ENCODE measurements at regions not wholly inside any gene's neighbourhood (a gene's known extent, or its start where the extent isn't known, plus 50 kb on each side); places are given as distances from the start of the nearest gene placed in this dataset.
"Not testable (repeated sequence)": the region's sequence is repeated elsewhere in the genome, so short reads cannot be mapped to it uniquely, and the experiment has no call there.

- intact Hi-C loops (cut with micrococcal nuclease), result no loop called here
Measured at GRCh38 chr5:143635888-143636287, 176.1 kb upstream of the HMHB1 start.

- intact Hi-C loops (cut with micrococcal nuclease), result no loop called here
Measured at GRCh38 chr5:143635146-143635752, 176.7 kb upstream of the HMHB1 start.

- intact Hi-C loops (cut with micrococcal nuclease), result no loop called here
Measured at GRCh38 chr5:143634689-143635088, 177.3 kb upstream of the HMHB1 start.

- intact Hi-C loops (cut with micrococcal nuclease), result no loop called here
Measured at GRCh38 chr5:143629871-143630659, 181.9 kb upstream of the HMHB1 start.

- intact Hi-C loops (cut with micrococcal nuclease), result not testable (repeated sequence)
Measured at GRCh38 chr5:143625048-143625447, 186.9 kb upstream of the HMHB1 start.

- intact Hi-C loops (cut with micrococcal nuclease), result no loop called here
Measured at GRCh38 chr5:143624465-143624864, 187.5 kb upstream of the HMHB1 start.

- intact Hi-C loops (cut with micrococcal nuclease), result no loop called here
Measured at GRCh38 chr5:143619040-143619439, 192.9 kb upstream of the HMHB1 start.

- intact Hi-C loops (cut with micrococcal nuclease), result no loop called here
Measured at GRCh38 chr5:143618141-143618540, 193.8 kb upstream of the HMHB1 start.

GRCh38 chr5:143614831-143615230, 197.1 kb upstream of the HMHB1 start:
- intact Hi-C loops (cut with micrococcal nuclease), result no loop called here

- intact Hi-C loops (cut with micrococcal nuclease), result no loop called here
Measured at GRCh38 chr5:143613329-143613728, 198.6 kb upstream of the HMHB1 start.

GRCh38 chr5:143610946-143611345, 201.0 kb upstream of the HMHB1 start:
- intact Hi-C loops (cut with micrococcal nuclease), result no loop called here

GRCh38 chr5:143606043-143606752, 202.7 kb upstream of the NR3C1 start:
- intact Hi-C loops (cut with micrococcal nuclease), result loop anchor here (1.0 to 10.0 kb wide), 3 partner anchors 171 to 584 kb away; no protein-coding TSS in a partner anchor

- intact Hi-C loops (cut with micrococcal nuclease), result loop anchor here (1.0 to 10.0 kb wide), 7 partner anchors 87 to 603 kb away; no protein-coding TSS in a partner anchor
Measured at GRCh38 chr5:143605403-143606005, 202.0 kb upstream of the NR3C1 start.

GRCh38 chr5:143601917-143602333, 198.4 kb upstream of the NR3C1 start:
- intact Hi-C loops (cut with micrococcal nuclease), result loop anchor here (10.0 kb wide), 1 partner anchor 167 kb away; no protein-coding TSS in a partner anchor

GRCh38 chr5:143601357-143601756, 197.9 kb upstream of the NR3C1 start:
- intact Hi-C loops (cut with micrococcal nuclease), result loop anchor here (10.0 kb wide), 1 partner anchor 167 kb away; no protein-coding TSS in a partner anchor

- intact Hi-C loops (cut with micrococcal nuclease), result loop anchor here (10.0 kb wide), 1 partner anchor 166 kb away; no protein-coding TSS in a partner anchor
Measured at GRCh38 chr5:143600396-143601075, 197.1 kb upstream of the NR3C1 start.

- intact Hi-C loops (cut with micrococcal nuclease), result no loop called here
Measured at GRCh38 chr5:143599474-143599873, 196.0 kb upstream of the NR3C1 start.

GRCh38 chr5:143596824-143597223, 193.3 kb upstream of the NR3C1 start:
- intact Hi-C loops (cut with micrococcal nuclease), result no loop called here

GRCh38 chr5:143594902-143595818, 191.7 kb upstream of the NR3C1 start:
- intact Hi-C loops (cut with micrococcal nuclease), result no loop called here

- intact Hi-C loops (cut with micrococcal nuclease), result no loop called here
Measured at GRCh38 chr5:143593723-143594122, 190.2 kb upstream of the NR3C1 start.

Data from T-helper 2 cell treated with Interferon-gamma antibody and Interleukin-4, amounts not matched to agents 100 ng/mL and 5 ng/mL, for 36 hours (primary cell).